H9 (cell line): ENCODE measurements at regions not wholly inside any gene's neighbourhood (a gene's known extent, or its start where the extent isn't known, plus 50 kb on each side); places are given as distances from the start of the nearest gene placed in this dataset.

Experiments used
- DNase-seq: peaks from one replicate; pipeline ENCODE4 v3.0.0-alpha.2; 2017
- H2AFZ ChIP-seq: one replicate; pipeline ENCODE4 v1.6.1; 2013; ENCODE audit warnings: mild to moderate bottlenecking, low read length, control low read depth, moderate library complexity
- H2AK5ac ChIP-seq: 2 replicates; pipeline ENCODE4 v1.6.1; 2013; ENCODE audit warnings: low read length, control low read depth, mixed read lengths; ENCODE audit not compliant: insufficient read length
- H2BK120ac ChIP-seq: one replicate; pipeline ENCODE4 v1.6.1; 2013; ENCODE audit warnings: low read depth, mild to moderate bottlenecking, low read length, control low read depth, inconsistent platforms; ENCODE audit not compliant: poor library complexity, severe bottlenecking
- H2BK12ac ChIP-seq: 2 replicates; pipeline ENCODE4 v1.6.1; 2013; ENCODE audit warnings: low read length, control low read depth, mixed read lengths, low read depth; ENCODE audit not compliant: insufficient read length
- H2BK15ac ChIP-seq: 2 replicates; pipeline ENCODE4 v1.6.1; 2013; ENCODE audit warnings: low read depth, low read length, control low read depth
- H2BK20ac ChIP-seq: one replicate; pipeline ENCODE4 v1.6.1; 2013; ENCODE audit warnings: low read depth, mild to moderate bottlenecking, low read length, control low read depth, inconsistent platforms; ENCODE audit not compliant: poor library complexity, severe bottlenecking
- H2BK5ac ChIP-seq: 2 replicates; pipeline ENCODE4 v1.6.1; 2013; ENCODE audit warnings: low read length, control low read depth, mixed read lengths; ENCODE audit not compliant: insufficient read length
- H3K14ac ChIP-seq: 2 replicates; pipeline ENCODE4 v1.6.1; 2013; ENCODE audit warnings: low read length, control low read depth; ENCODE audit not compliant: insufficient read depth
- H3K18ac ChIP-seq: 2 replicates; pipeline ENCODE4 v1.6.1; 2013; ENCODE audit warnings: low read depth, mild to moderate bottlenecking, mixed read lengths, low read length, control low read depth; ENCODE audit not compliant: insufficient read length
- H3K23ac ChIP-seq: 2 replicates; pipeline ENCODE4 v1.6.1; 2013; ENCODE audit warnings: low read length, control low read depth, mixed read lengths, low read depth; ENCODE audit not compliant: insufficient read length
- H3K23me2 ChIP-seq: 2 replicates; pipeline ENCODE4 v1.6.1; 2013; ENCODE audit warnings: low read depth, mild to moderate bottlenecking, mixed read lengths, low read length, control low read depth; ENCODE audit not compliant: insufficient read length, poor library complexity, severe bottlenecking
- H3K27ac ChIP-seq: 2 replicates; pipeline ENCODE4 v1.5.1; 2013; ENCODE audit warnings: low read length, control low read depth, mixed read lengths, low read depth; ENCODE audit not compliant: insufficient read length
- H3K27me3 ChIP-seq: 2 replicates; pipeline ENCODE4 v1.6.1; 2013; ENCODE audit warnings: low read length, control low read depth, inconsistent platforms; ENCODE audit not compliant: insufficient read depth
- H3K4ac ChIP-seq: 2 replicates; pipeline ENCODE4 v1.6.1; 2013; ENCODE audit warnings: low read depth, mild to moderate bottlenecking, control low read depth, inconsistent platforms, low read length, moderate library complexity
- H3K4me1 ChIP-seq: 2 replicates; pipeline ENCODE4 v1.6.1; 2013; ENCODE audit warnings: low read length, control low read depth, inconsistent platforms; ENCODE audit not compliant: insufficient read depth
- H3K4me2 ChIP-seq: 2 replicates; pipeline ENCODE4 v1.6.1; 2013; ENCODE audit warnings: low read length, control low read depth, mixed read lengths; ENCODE audit not compliant: insufficient read length, insufficient read depth
- H3K56ac ChIP-seq: 2 replicates; pipeline ENCODE4 v1.6.1; 2013; ENCODE audit warnings: low read depth, mild to moderate bottlenecking, mixed read lengths, low read length, control low read depth; ENCODE audit not compliant: insufficient read length
- H3K79me1 ChIP-seq: 2 replicates; pipeline ENCODE4 v1.6.1; 2013; ENCODE audit warnings: low read depth, mild to moderate bottlenecking, moderate library complexity, low read length, control low read depth, inconsistent platforms; ENCODE audit not compliant: insufficient read depth, poor library complexity, severe bottlenecking
- H3K79me2 ChIP-seq: 2 replicates; pipeline ENCODE4 v1.6.1; 2013; ENCODE audit warnings: low read length, control low read depth, inconsistent platforms; ENCODE audit not compliant: insufficient read depth
- H3K9ac ChIP-seq: 2 replicates; pipeline ENCODE4 v1.6.1; 2013; ENCODE audit warnings: low read length, control low read depth, mixed read lengths; ENCODE audit not compliant: insufficient read length; ENCODE audit errors: extremely low read depth
- H3K9me3 ChIP-seq: one replicate; pipeline ENCODE4 v1.6.1; 2013; ENCODE audit warnings: low read depth, low read length, inconsistent platforms; ENCODE audit not compliant: control insufficient read depth
- H3T11ph ChIP-seq: one replicate; pipeline ENCODE4 v1.6.1; 2013; ENCODE audit warnings: mild to moderate bottlenecking, low read length, control low read depth, inconsistent platforms
- H4K20me1 ChIP-seq: one replicate; pipeline ENCODE4 v1.6.1; 2013; ENCODE audit not compliant: control insufficient read depth, insufficient read length, insufficient read depth
- H4K5ac ChIP-seq: 2 replicates; pipeline ENCODE4 v1.6.1; 2013; ENCODE audit warnings: low read depth, mild to moderate bottlenecking, mixed read lengths, low read length, control low read depth; ENCODE audit not compliant: insufficient read length
- H4K8ac ChIP-seq: replicated peaks from 2 replicates; pipeline ENCODE4 v1.6.1; 2013; ENCODE audit warnings: low read length, control low read depth, mixed read lengths, low read depth; ENCODE audit not compliant: insufficient read length
- H4K91ac ChIP-seq: 2 replicates; pipeline ENCODE4 v1.6.1; 2013; ENCODE audit warnings: low read depth, mild to moderate bottlenecking, moderate library complexity, mixed read lengths, low read length, control low read depth; ENCODE audit not compliant: insufficient read length
- H3K27ac Mint-ChIP-seq, 3 experiments: 2 replicates in 2 of 3; 3 replicates in 1 of 3; pipeline ENCODE4 v1.8.0; 2020 to 2021; ENCODE audit warnings: mixed read lengths in 3 of 3, mild to moderate bottlenecking in 1 of 3, moderate library complexity in 1 of 3
- H3K27me3 Mint-ChIP-seq: 2 replicates; pipeline ENCODE4 v1.8.0; 2021; ENCODE audit warnings: low read depth, mild to moderate bottlenecking, moderate library complexity, mixed read lengths
- H3K36me3 Mint-ChIP-seq, 3 experiments: 2 replicates in 2 of 3; 3 replicates in 1 of 3; pipeline ENCODE4 v1.8.0; 2020 to 2021; ENCODE audit warnings: low read depth in 3 of 3, mixed read lengths in 3 of 3; ENCODE audit not compliant: insufficient read depth in 1 of 3
- H3K4me1 Mint-ChIP-seq, 2 experiments: 2 replicates each; pipeline ENCODE4 v1.8.0; 2020; ENCODE audit warnings: mixed read lengths in 2 of 2
- H3K4me3 Mint-ChIP-seq, 2 experiments: 2 replicates in 1 of 2; 3 replicates in 1 of 2; pipeline ENCODE4 v1.8.0; 2020 to 2021; ENCODE audit warnings: mild to moderate bottlenecking in 2 of 2, mixed read lengths in 2 of 2, moderate library complexity in 1 of 2
- H3K9me3 Mint-ChIP-seq, 2 experiments: 2 replicates in 1 of 2; 3 replicates in 1 of 2; pipeline ENCODE4 v1.8.0; 2020; ENCODE audit warnings: mild to moderate bottlenecking in 2 of 2, mixed read lengths in 2 of 2, moderate library complexity in 1 of 2
- CTCF ChIP-seq: fragments of 200-600 bp; sonication (generic); conservative IDR thresholded peaks from 3 replicates; pipeline ENCODE4 v1.8.0; 2021; ENCODE audit warnings: antibody characterized with exemption, mild to moderate bottlenecking
- WGBS: extraction: QIAGEN DNeasy Blood & Tissue Kit; methylation state at CpG from one replicate; pipeline ENCODE4 v1.1.7; 2013; ENCODE audit warnings: missing lambda C conversion rate, low lambda C conversion rate, mixed read lengths; ENCODE audit not compliant: insufficient read length; ENCODE audit errors: extremely low coverage; 5-methylcytosine and 5-hydroxymethylcytosine counted together

- Histone ChIP-seq H2BK12ac (no peak overlapping the region), H3T11ph (no peak overlapping the region), H2BK15ac (no peak overlapping the region), H3K4me1 (0 out of 2 replicates have a peak, but pooled peaks cover 4% of the 10 kb centered on the region), H3K56ac (no peak overlapping the region), H3K79me2 (no peaks in the 10 kb centered on the region), H3K9me3 (no peaks in the 10 kb centered on the region), H2AK5ac (no peak overlapping the region), H2AFZ (no peak overlapping the region), H3K9ac (no peak overlapping the region), H3K27ac (no peak overlapping the region), H3K4ac (no peak overlapping the region), H4K5ac (no peak overlapping the region), H3K23ac (no peak overlapping the region), H3K23me2 (no peaks in the 10 kb centered on the region), H2BK5ac (no peak overlapping the region), H2BK120ac (no peak overlapping the region), H4K20me1 (no peaks in the 10 kb centered on the region), H3K14ac (no peak overlapping the region), H3K27me3 (no peaks in the 10 kb centered on the region), H3K18ac (no peak overlapping the region), H3K79me1 (no peaks in the 10 kb centered on the region), H4K91ac (no peak overlapping the region), H2BK20ac (no peak overlapping the region), H4K8ac (no peak overlapping the region), H3K4me2 (no peak overlapping the region)
- peaks cover 19 to 20% of the 10 kb centered on the region in 2 experiments for H3K4me1 Mint-ChIP-seq
- H3K9me3 Mint-ChIP-seq: peaks cover 0 to 8% of the 10 kb centered on the region in 2 experiments; a peak in 3 of 5 replicates
- no peak overlapping the region for H3K4me3 Mint-ChIP-seq
- no CpG with 5 or more reads among the region's 6 CpGs for WGBS
- H3K27me3 Mint-ChIP-seq: no peaks in the 10 kb centered on the region
- H3K36me3 Mint-ChIP-seq: peaks cover 0 to 6% (median 4%) of the 10 kb centered on the region in 3 experiments; a peak in 3 of 7 replicates
- no peak for DNase-seq
- H3K27ac Mint-ChIP-seq: no peak overlapping the region
- no peak for TF ChIP-seq CTCF
Measured at GRCh38 chr2:84293791-84294380, 165.2 kb downstream of the SUCLG1 start.
